ENCODE measurements at regions not wholly inside any gene's neighbourhood (a gene's known extent, or its start where the extent isn't known, plus 50 kb on each side); places are given as distances from the start of the nearest gene placed in this dataset.

DNA sequence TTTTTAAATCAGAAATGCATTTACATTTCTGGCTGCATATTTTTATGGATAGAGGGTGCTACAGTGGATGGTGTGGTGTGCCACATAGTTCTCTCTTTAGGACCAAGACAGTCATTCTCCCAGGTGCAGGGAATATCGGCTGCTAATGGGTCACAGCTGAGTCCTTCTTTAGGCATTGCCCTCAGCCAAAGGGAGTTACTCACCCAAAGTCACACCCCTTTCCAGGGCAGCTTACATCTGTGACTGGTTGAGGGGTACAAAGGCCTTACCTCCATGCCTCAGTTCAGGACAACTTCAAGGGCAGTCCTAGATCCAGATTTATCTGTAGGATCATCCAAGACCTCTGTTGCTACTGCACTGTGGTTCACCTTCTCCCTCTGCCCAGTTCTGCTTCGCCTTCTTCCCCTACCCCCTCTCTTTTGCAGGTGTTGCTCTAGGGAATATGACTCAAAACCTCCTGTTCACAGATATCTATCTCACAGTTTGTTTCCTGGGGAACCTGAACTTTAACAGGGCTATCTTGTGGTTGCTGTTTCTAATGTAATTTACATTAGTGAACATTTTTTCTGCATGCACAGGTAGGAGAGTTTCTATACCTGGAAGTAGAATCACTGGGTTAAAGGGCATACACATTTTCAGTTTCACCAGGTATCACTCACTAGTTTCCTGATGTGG is 413.9 kb downstream of the RPS6KC1 start:
- TF ChIP-seq EZH2 (IDR thresholded peaks at IDR 0.05; ENCODE audit: insufficient read depth, poor library complexity, severe bottlenecking) (no peak), EZH2phosphoT487 (IDR thresholded peaks at IDR 0.05; ENCODE audit: insufficient read depth, low read depth) (no peak)

Measured in GM23248 (cell line).